ENCODE measurements at regions not wholly inside any gene's neighbourhood (a gene's known extent, or its start where the extent isn't known, plus 50 kb on each side); places are given as distances from the start of the nearest gene placed in this dataset.

GRCh38 chr5:15079566-15079965, 208.0 kb upstream of the ANKH start:
- TF ChIP-seq POLR2A (IDR thresholded peaks at IDR 0.05; ENCODE audit: low read depth) (no peak), CTCF (IDR thresholded peaks at IDR 0.05) (no peak), POLR2AphosphoS5 (IDR thresholded peaks at IDR 0.05) (no peak), EP300 (IDR thresholded peaks at IDR 0.05) (no peak)

Measured in esophagus muscularis mucosa (tissue), 4 donors.